A549 (cell line): ENCODE measurements at regions not wholly inside any gene's neighbourhood (a gene's known extent, or its start where the extent isn't known, plus 50 kb on each side); places are given as distances from the start of the nearest gene placed in this dataset.
A peak's percentile ranks its signal among the peaks of the same experiment; 100 is the strongest.

ENCODE experiments used
- ATAC-seq, 2 experiments: fragments of 200-7000 bp in 1 of 2; fragments of >200 bp in 1 of 2; cut with Nextera tagmentation in 1 of 2; cut with Tn5 transposase in 1 of 2; 3 replicates each; pipeline versions ENCODE4 v1.8.0 to v1.9.1; 2018 to 2020; ENCODE audit warnings: mild to moderate bottlenecking in 1 of 2, moderate library complexity in 1 of 2
- CTCF ChIA-PET: fragments of 300-600 bp; sonication (Branson Sonifier 250); formaldehyde crosslinking; extraction: SDS; loops from one replicate; lab custom pipeline; 2021; ENCODE audit warnings: antibody characterized with exemption, inconsistent platforms; lab: Yijun Ruan, JAX
- POLR2A ChIA-PET: fragments of 350-600 bp; formaldehyde crosslinking; extraction: SDS; loops from one replicate; lab custom pipeline; 2021; ENCODE audit warnings: antibody characterized with exemption, inconsistent platforms; lab: Yijun Ruan, JAX
- DNase-seq, 2 experiments: peaks; one replicate each; pipeline versions ENCODE4 v3.0.0 to v3.0.0-alpha.2; 2011 to 2016; ENCODE audit warnings: low read depth in 1 of 2, low spot score in 1 of 2
- FAIRE-seq: peaks from 2 replicates; lab custom pipeline; 2011; peaks lifted over from hg19 to GRCh38; lab: Jason Lieb, UNC
- H3K27ac ChIP-seq, 2 experiments: fragments of >200 bp; sonication (Bioruptor Twin); formaldehyde crosslinking; 3 replicates each; pipeline ENCODE4 v1.5.1; 2016 to 2017
- H3K4me1 ChIP-seq: fragments of >200 bp; sonication (Bioruptor Twin); formaldehyde crosslinking; 3 replicates; pipeline ENCODE4 v1.6.1; 2016
- H3K4me2 ChIP-seq: fragments of >200 bp; sonication (Bioruptor Twin); formaldehyde crosslinking; 3 replicates; pipeline ENCODE4 v1.6.1; 2016
- H3K4me3 ChIP-seq: fragments of >200 bp; sonication (Bioruptor Twin); formaldehyde crosslinking; 3 replicates; pipeline ENCODE4 v1.5.1; 2016
- H3K9me3 ChIP-seq: fragments of >200 bp; sonication (Bioruptor Twin); formaldehyde crosslinking; 3 replicates; pipeline ENCODE4 v1.6.1; 2016
- BHLHE40 ChIP-seq: IDR thresholded peaks from 2 replicates; pipeline ENCODE4 v1.6.1; 2012; ENCODE audit warnings: low read depth, low read length, inconsistent platforms
- CBX8 ChIP-seq: fragments of 200-600 bp; sonication (generic); IDR thresholded peaks from 2 replicates; pipeline ENCODE4 v1.6.1; 2016
- CHD4 ChIP-seq: fragments of 200-600 bp; sonication (generic); IDR thresholded peaks from 2 replicates; pipeline ENCODE4 v1.6.1; 2016; ENCODE audit warnings: antibody characterized with exemption, mild to moderate bottlenecking, borderline replicate concordance
- EHF ChIP-seq: fragments of 250-450 bp; sonication (Bioruptor Pico); IDR thresholded peaks from 2 replicates; pipeline ENCODE4 v1.5.0; 2020; ENCODE audit warnings: mild to moderate bottlenecking
- ESRRA ChIP-seq: fragments of 150-350 bp; IDR thresholded peaks from 2 replicates; pipeline ENCODE4 v1.6.1; 2014; ENCODE audit warnings: mild to moderate bottlenecking, low read length, borderline replicate concordance
- FOSL2 ChIP-seq, 2 experiments: fragments of 450-650 bp in 1 of 2; fragments of >200 bp in 1 of 2; sonication (Bioruptor Twin) in 1 of 2; formaldehyde crosslinking; IDR thresholded peaks; 2 replicates each; pipeline versions ENCODE4 v1.5.0 to v1.6.1; 2016 to 2020; ENCODE audit warnings: mild to moderate bottlenecking in 1 of 2, moderate library complexity in 1 of 2
- FOXS1 ChIP-seq: fragments of 250-450 bp; sonication (Bioruptor Pico); IDR thresholded peaks from 2 replicates; pipeline ENCODE4 v1.5.0; 2020; ENCODE audit warnings: mild to moderate bottlenecking, moderate library complexity
- HDAC2 ChIP-seq: fragments of 200-600 bp; sonication (generic); IDR thresholded peaks from 2 replicates; pipeline ENCODE4 v1.6.1; 2016
- HEYL ChIP-seq: fragments of 250-450 bp; sonication (Bioruptor Pico); IDR thresholded peaks from 2 replicates; pipeline ENCODE4 v1.8.0; 2021; ENCODE audit warnings: mild to moderate bottlenecking, moderate library complexity
- HOXB13 ChIP-seq: fragments of 250-450 bp; sonication (Bioruptor Pico); IDR thresholded peaks from 2 replicates; pipeline ENCODE4 v1.5.0; 2020; ENCODE audit warnings: low read depth, mild to moderate bottlenecking, moderate library complexity
- HOXB5 ChIP-seq: fragments of 250-450 bp; sonication (Bioruptor Pico); IDR thresholded peaks from 2 replicates; pipeline ENCODE4 v1.5.0; 2020; ENCODE audit warnings: mild to moderate bottlenecking, moderate library complexity
- MAZ ChIP-seq: fragments of 150-350 bp; IDR thresholded peaks from 2 replicates; pipeline ENCODE4 v1.6.1; 2014; ENCODE audit warnings: antibody characterized with exemption, low read depth, low read length, borderline replicate concordance
- MYC ChIP-seq: IDR thresholded peaks from 2 replicates; pipeline ENCODE4 v1.6.1; 2012; ENCODE audit warnings: mild to moderate bottlenecking, inconsistent platforms, low read length, improper control_type of control experiment, borderline replicate concordance
- SMC3 ChIP-seq: fragments of >200 bp; sonication (Bioruptor Twin); formaldehyde crosslinking; IDR thresholded peaks from 3 replicates; pipeline ENCODE4 v1.6.1; 2018; ENCODE audit warnings: inconsistent platforms
- TFCP2L1 ChIP-seq: fragments of 250-450 bp; sonication (Bioruptor Pico); IDR thresholded peaks from 2 replicates; pipeline ENCODE4 v1.5.0; 2021; ENCODE audit warnings: mild to moderate bottlenecking
- ZC3H11A ChIP-seq: fragments of 450-650 bp; IDR thresholded peaks from 2 replicates; pipeline ENCODE4 v1.6.1; 2014; ENCODE audit warnings: antibody characterized with exemption, mild to moderate bottlenecking
- ZFP36 ChIP-seq: fragments of 450-650 bp; IDR thresholded peaks from 2 replicates; pipeline ENCODE4 v1.6.1; 2014; ENCODE audit warnings: borderline replicate concordance; ENCODE audit not compliant: partially characterized antibody
- WGBS: methylation state at CpG from one replicate; pipeline ENCODE4 v1.1.6; 2017; ENCODE audit errors: missing lambda C conversion rate; 5-methylcytosine and 5-hydroxymethylcytosine counted together
- TF ChIP-seq, protein P1 (sequence below): fragments of >200 bp; sonication (Bioruptor Twin); formaldehyde crosslinking; IDR thresholded peaks from 3 replicates; pipeline ENCODE4 v1.5.1; 2016
- TF ChIP-seq, protein P2 (sequence below): fragments of >200 bp; sonication (Bioruptor Twin); formaldehyde crosslinking; IDR thresholded peaks from 3 replicates; pipeline ENCODE4 v1.6.1; 2016

GRCh38 chr22:27572278-27572666 lies 229.3 kb downstream of the MN1 start:
- DNase-seq (no peak), FAIRE-seq (no peak), ATAC-seq (no peak)
- Histone ChIP-seq H3K27ac (no peak overlapping the region), H3K4me3 (no peak overlapping the region), H3K4me2 (no peak overlapping the region), H3K4me1 (no peaks in the 10 kb centered on the region), H3K9me3 (peaks cover 7% of the 10 kb centered on the region; the same call in 1 of the 3 replicates)
- CTCF ChIA-PET: no interaction called here
- WGBS: 60% methylated on average over 2 of the region's 2 CpGs
- TF ChIP-seq CBX8: no peak
- TF ChIP-seq SMC3: no peak
- TF ChIP-seq HOXB13: no peak
- TF ChIP-seq HOXB5 (CRISPR knock-in tag): no peak
- no peak for TF ChIP-seq EHF (CRISPR knock-in tag)
- POLR2A ChIA-PET: no interaction called here

- Histone ChIP-seq H3K9me3 (peaks cover 7% of the 10 kb centered on the region; the same call in 1 of the 3 replicates), H3K4me1 (no peaks in the 10 kb centered on the region), H3K4me3 (no peak overlapping the region), H3K4me2 (no peak overlapping the region), H3K27ac (no peak overlapping the region)
- FAIRE-seq (no peak), DNase-seq (no peak), ATAC-seq (no peak)
- POLR2A ChIA-PET: no interaction called here
- CTCF ChIA-PET: no interaction called here
- TF ChIP-seq ESRRA (no peak), HOXB5 (CRISPR knock-in tag) (no peak), HEYL (CRISPR knock-in tag) (no peak), FOSL2 (IDR thresholded peaks at IDR 0.05) (no peak), FOSL2 (CRISPR knock-in tag; IDR thresholded peaks at IDR 0.05) (no peak), MYC (no peak), CHD4 (no peak), FOXS1 (CRISPR knock-in tag) (no peak)
- TF ChIP-seq, protein P1, sequence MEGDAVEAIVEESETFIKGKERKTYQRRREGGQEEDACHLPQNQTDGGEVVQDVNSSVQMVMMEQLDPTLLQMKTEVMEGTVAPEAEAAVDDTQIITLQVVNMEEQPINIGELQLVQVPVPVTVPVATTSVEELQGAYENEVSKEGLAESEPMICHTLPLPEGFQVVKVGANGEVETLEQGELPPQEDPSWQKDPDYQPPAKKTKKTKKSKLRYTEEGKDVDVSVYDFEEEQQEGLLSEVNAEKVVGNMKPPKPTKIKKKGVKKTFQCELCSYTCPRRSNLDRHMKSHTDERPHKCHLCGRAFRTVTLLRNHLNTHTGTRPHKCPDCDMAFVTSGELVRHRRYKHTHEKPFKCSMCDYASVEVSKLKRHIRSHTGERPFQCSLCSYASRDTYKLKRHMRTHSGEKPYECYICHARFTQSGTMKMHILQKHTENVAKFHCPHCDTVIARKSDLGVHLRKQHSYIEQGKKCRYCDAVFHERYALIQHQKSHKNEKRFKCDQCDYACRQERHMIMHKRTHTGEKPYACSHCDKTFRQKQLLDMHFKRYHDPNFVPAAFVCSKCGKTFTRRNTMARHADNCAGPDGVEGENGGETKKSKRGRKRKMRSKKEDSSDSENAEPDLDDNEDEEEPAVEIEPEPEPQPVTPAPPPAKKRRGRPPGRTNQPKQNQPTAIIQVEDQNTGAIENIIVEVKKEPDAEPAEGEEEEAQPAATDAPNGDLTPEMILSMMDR: no peak
- 49% methylated on average over 16 of the region's 22 CpGs for WGBS
These were observed 228.1 kb downstream of the MN1 start for GRCh38 chr22:27573280-27574001.

GRCh38 chr22:27574002-27574366 lies 227.6 kb downstream of the MN1 start:
- H3K4me3 ChIP-seq: no peak overlapping the region
- no peak for DNase-seq
- H3K4me1 ChIP-seq: no peaks in the 10 kb centered on the region
- ChIA-PET CTCF (no interaction called here), POLR2A (no interaction called here)
- 65% methylated on average over 7 of the region's 7 CpGs for WGBS
- FAIRE-seq: no peak
- ATAC-seq: no peak
- H3K9me3 ChIP-seq: peaks cover 7% of the 10 kb centered on the region; the same call in 1 of the 3 replicates
- TF ChIP-seq TFCP2L1 (no peak), BHLHE40 (no peak), ZC3H11A (no peak), MAZ (no peak)
- TF ChIP-seq, protein P2, sequence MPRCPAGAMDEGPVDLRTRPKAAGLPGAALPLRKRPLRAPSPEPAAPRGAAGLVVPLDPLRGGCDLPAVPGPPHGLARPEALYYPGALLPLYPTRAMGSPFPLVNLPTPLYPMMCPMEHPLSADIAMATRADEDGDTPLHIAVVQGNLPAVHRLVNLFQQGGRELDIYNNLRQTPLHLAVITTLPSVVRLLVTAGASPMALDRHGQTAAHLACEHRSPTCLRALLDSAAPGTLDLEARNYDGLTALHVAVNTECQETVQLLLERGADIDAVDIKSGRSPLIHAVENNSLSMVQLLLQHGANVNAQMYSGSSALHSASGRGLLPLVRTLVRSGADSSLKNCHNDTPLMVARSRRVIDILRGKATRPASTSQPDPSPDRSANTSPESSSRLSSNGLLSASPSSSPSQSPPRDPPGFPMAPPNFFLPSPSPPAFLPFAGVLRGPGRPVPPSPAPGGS: no peak
- H3K27ac ChIP-seq: no peak overlapping the region
- no peak overlapping the region for H3K4me2 ChIP-seq

GRCh38 chr22:27574651-27575050 lies 226.9 kb downstream of the MN1 start:
- TF ChIP-seq ZFP36: peak; percentile 26
- TF ChIP-seq HDAC2: no peak
- 64% methylated on average over 9 of the region's 9 CpGs for WGBS
- Histone ChIP-seq H3K27ac (no peak overlapping the region), H3K9me3 (peaks cover 7% of the 10 kb centered on the region; the same call in 1 of the 3 replicates), H3K4me3 (no peak overlapping the region), H3K4me1 (no peaks in the 10 kb centered on the region), H3K4me2 (no peak overlapping the region)
- ATAC-seq: no peak
- ChIA-PET POLR2A (no interaction called here), CTCF (interaction anchor here (0.6 kb wide), 1 partner anchor 229 kb away, joined by 3 read pairs; no protein-coding TSS in a partner anchor)
- FAIRE-seq: no peak
- DNase-seq: no peak
